ENCODE measurements at regions not wholly inside any gene's neighbourhood (a gene's known extent, or its start where the extent isn't known, plus 50 kb on each side); places are given as distances from the start of the nearest gene placed in this dataset.

- TF ChIP-seq CBFA2T2 (conservative IDR thresholded peaks at IDR 0.05) = no peak
- TF ChIP-seq CHD7 (IDR thresholded peaks at IDR 0.05; ENCODE audit: low read depth, low read length) = no peak
- no peak for TF ChIP-seq AFF1 (IDR thresholded peaks at IDR 0.05; ENCODE audit: low read depth in 1 of 2, partially characterized antibody in 2 of 2)
- no peak for TF ChIP-seq MTF1 (CRISPR knock-in tag; IDR thresholded peaks at IDR 0.05; ENCODE audit: borderline replicate concordance)
- TF ChIP-seq HMBOX1 (IDR thresholded peaks at IDR 0.05) = no peak
- TF ChIP-seq ZNF121 (CRISPR knock-in tag; conservative IDR thresholded peaks at IDR 0.05) = no peak
Measured at GRCh38 chr20:56155625-56156024, 92.9 kb upstream of the MC3R start (continued).
